ENCODE measurements at regions not wholly inside any gene's neighbourhood (a gene's known extent, or its start where the extent isn't known, plus 50 kb on each side); places are given as distances from the start of the nearest gene placed in this dataset.

- H3K14ac ChIP-seq (replicated peaks; ENCODE audit: low read depth, low read length): no peak overlapping the region
- ChIA-PET POLR2A (ENCODE audit: unreplicated experiment) (no interaction called here), CTCF (no interaction called here)
- WGBS, 2 experiments (ENCODE audit: extremely low coverage in 2 of 2, insufficient read length in 1 of 2): 60% methylated on average over 3 of the region's 11 CpGs; no CpG with 5 or more reads in 1 of the 2 experiments
- H3K23ac ChIP-seq (ENCODE audit: low read depth, low read length): no peak overlapping the region
- dilution Hi-C loops (cut with HindIII; ENCODE audit: low sequenced_read_pairs, unreplicated experiment): no loop called here
- H3K18ac ChIP-seq (ENCODE audit: low read depth, low read length): no peak overlapping the region
- DNase-seq: no peak
- H3K4me3 ChIP-seq (ENCODE audit: insufficient read depth, low read depth, low read length): no peak overlapping the region
- no peak overlapping the region for H2AK5ac ChIP-seq (ENCODE audit: low read depth, low read length)
- no peak overlapping the region for H3K4ac ChIP-seq (ENCODE audit: low read depth, low read length)
- no peak overlapping the region for H4K5ac ChIP-seq (ENCODE audit: low read depth, low read length)
- no peaks in the 10 kb centered on the region for H3K9me3 ChIP-seq (ENCODE audit: control insufficient read depth, insufficient read depth, low read length)
- no peak overlapping the region for H2AFZ ChIP-seq (replicated peaks; ENCODE audit: low read length, poor library complexity)
- no peaks in the 10 kb centered on the region for H3K79me1 ChIP-seq (ENCODE audit: low read depth in 1 of 2, low read length in 2 of 2)
- intact Hi-C loops (cut with micrococcal nuclease): no loop called here
- in situ Hi-C loops (cut with MboI; ENCODE audit: low sequenced_read_pairs): no loop called here
- TF ChIP-seq CHD1 (IDR thresholded peaks at IDR 0.05; ENCODE audit: low read depth, low read length) (no peak), NFE2L2 (IDR thresholded peaks at IDR 0.05; ENCODE audit: low read depth, low read length) (no peak), CEBPB (IDR thresholded peaks at IDR 0.05; ENCODE audit: low read depth, low read length) (no peak), USF2 (IDR thresholded peaks at IDR 0.05; ENCODE audit: low read depth, low read length) (no peak), MAFK (IDR thresholded peaks at IDR 0.05; ENCODE audit: low read depth, low read length) (no peak), RFX5 (IDR thresholded peaks at IDR 0.05; ENCODE audit: low read depth, low read length) (no peak), RAD21 (IDR thresholded peaks at IDR 0.05; ENCODE audit: low read length) (no peak), BHLHE40 (IDR thresholded peaks at IDR 0.05; ENCODE audit: low read depth, low read length) (no peak), ELK1 (IDR thresholded peaks at IDR 0.05; ENCODE audit: borderline replicate concordance, low read depth, low read length) (no peak), SMC3 (IDR thresholded peaks at IDR 0.05; ENCODE audit: low read depth, low read length) (no peak), POLR2A (IDR thresholded peaks at IDR 0.05; ENCODE audit: low read depth, low read length) (no peak), MXI1 (IDR thresholded peaks at IDR 0.05; ENCODE audit: borderline replicate concordance, low read depth, low read length) (no peak), MAZ (IDR thresholded peaks at IDR 0.05; ENCODE audit: borderline replicate concordance, low read depth, low read length) (no peak), RCOR1 (IDR thresholded peaks at IDR 0.05; ENCODE audit: insufficient replicate concordance, low read length) (no peak)
- TF ChIP-seq, protein P1, sequence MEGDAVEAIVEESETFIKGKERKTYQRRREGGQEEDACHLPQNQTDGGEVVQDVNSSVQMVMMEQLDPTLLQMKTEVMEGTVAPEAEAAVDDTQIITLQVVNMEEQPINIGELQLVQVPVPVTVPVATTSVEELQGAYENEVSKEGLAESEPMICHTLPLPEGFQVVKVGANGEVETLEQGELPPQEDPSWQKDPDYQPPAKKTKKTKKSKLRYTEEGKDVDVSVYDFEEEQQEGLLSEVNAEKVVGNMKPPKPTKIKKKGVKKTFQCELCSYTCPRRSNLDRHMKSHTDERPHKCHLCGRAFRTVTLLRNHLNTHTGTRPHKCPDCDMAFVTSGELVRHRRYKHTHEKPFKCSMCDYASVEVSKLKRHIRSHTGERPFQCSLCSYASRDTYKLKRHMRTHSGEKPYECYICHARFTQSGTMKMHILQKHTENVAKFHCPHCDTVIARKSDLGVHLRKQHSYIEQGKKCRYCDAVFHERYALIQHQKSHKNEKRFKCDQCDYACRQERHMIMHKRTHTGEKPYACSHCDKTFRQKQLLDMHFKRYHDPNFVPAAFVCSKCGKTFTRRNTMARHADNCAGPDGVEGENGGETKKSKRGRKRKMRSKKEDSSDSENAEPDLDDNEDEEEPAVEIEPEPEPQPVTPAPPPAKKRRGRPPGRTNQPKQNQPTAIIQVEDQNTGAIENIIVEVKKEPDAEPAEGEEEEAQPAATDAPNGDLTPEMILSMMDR (conservative IDR thresholded peaks at IDR 0.05; ENCODE audit: low read depth, low read length): no peak
- no TSS peak for BruUV-seq (replicated peaks)
- H2BK120ac ChIP-seq (ENCODE audit: low read depth, low read length): no peak overlapping the region
- H4K91ac ChIP-seq (ENCODE audit: insufficient read depth, low read depth, low read length): no peak overlapping the region
- H4K8ac ChIP-seq (ENCODE audit: low read depth in 2 of 2, low read length in 2 of 2): no peak overlapping the region
- H3K9me1 ChIP-seq (ENCODE audit: insufficient read depth, low read length): no peaks in the 10 kb centered on the region
- H2BK20ac ChIP-seq (ENCODE audit: low read depth, low read length): no peak overlapping the region
- H3K27me3 ChIP-seq (ENCODE audit: control insufficient read depth, insufficient read depth, low read length): peaks cover 2% of the 10 kb centered on the region; the same call in 1 of the 2 replicates
- H3K4me2 ChIP-seq (ENCODE audit: low read depth, low read length): no peak overlapping the region
- no peaks in the 10 kb centered on the region for H3K4me1 ChIP-seq (ENCODE audit: control insufficient read depth, insufficient read depth, low read length)
- H3K27ac ChIP-seq (ENCODE audit: insufficient read depth, low read length): no peak overlapping the region
- no peak overlapping the region for H2BK5ac ChIP-seq (ENCODE audit: low read depth, low read length, poor library complexity, severe bottlenecking)
- H3K36me3 ChIP-seq (ENCODE audit: control insufficient read depth, insufficient read depth, low read length): no peaks in the 10 kb centered on the region
- H2AK9ac ChIP-seq (replicated peaks; ENCODE audit: low read depth, low read length, poor library complexity): no peak overlapping the region
- ATAC-seq (ENCODE audit: low read depth): no peak
- H3K9ac ChIP-seq (ENCODE audit: low read depth, low read length): no peak overlapping the region
- no peak overlapping the region for H2BK15ac ChIP-seq (ENCODE audit: low read depth, low read length)
- no peaks in the 10 kb centered on the region for H4K20me1 ChIP-seq (ENCODE audit: insufficient read depth, low read length)
- no peak overlapping the region for H3K56ac ChIP-seq (ENCODE audit: extremely low read depth, insufficient read depth, low read length)
Measured at GRCh38 chr11:129720994-129721393, 94.7 kb upstream of the TMEM45B start.

All from IMR-90 (cell line).